GM18873 (cell line): ENCODE measurements at regions not wholly inside any gene's neighbourhood (a gene's known extent, or its start where the extent isn't known, plus 50 kb on each side); places are given as distances from the start of the nearest gene placed in this dataset.
A peak's percentile ranks its signal among the peaks of the same experiment; 100 is the strongest.

Source experiments
- ATAC-seq: cut with Tn5 transposase; IDR thresholded peaks from one replicate; pipeline ENCODE4 v1.9.1; 2021; ENCODE audit warnings: mild to moderate bottlenecking, moderate library complexity, moderate number of reproducible peaks; ENCODE audit not compliant: unreplicated experiment, low FRiP score

- ATAC-seq = no peak
These were observed 222.8 kb upstream of the TLE3 start for GRCh38 chr15:70320482-70320881.

- ATAC-seq = no peak
These were observed 222.4 kb upstream of the TLE3 start for GRCh38 chr15:70320077-70320476.

- no peak for ATAC-seq
These were observed 221.7 kb upstream of the TLE3 start for GRCh38 chr15:70319466-70319865.

GRCh38 chr15:70318594-70319465, 221.1 kb upstream of the TLE3 start:
- no peak for ATAC-seq

- ATAC-seq = no peak
These were observed 218.4 kb upstream of the TLE3 start for GRCh38 chr15:70316059-70316600.

GRCh38 chr15:70315431-70315830, 217.7 kb upstream of the TLE3 start:
- no peak for ATAC-seq

- no peak for ATAC-seq
These were observed 217.0 kb upstream of the TLE3 start for GRCh38 chr15:70314688-70315087.

GRCh38 chr15:70314018-70314354, 216.3 kb upstream of the TLE3 start:
- no peak for ATAC-seq

- ATAC-seq = no peak
These were observed 215.6 kb upstream of the TLE3 start for GRCh38 chr15:70313099-70314017.

GRCh38 chr15:70311821-70312220, 214.1 kb upstream of the TLE3 start:
- no peak for ATAC-seq

GRCh38 chr15:70309716-70310115, 212.0 kb upstream of the TLE3 start:
- ATAC-seq = no peak

GRCh38 chr15:70308735-70309434, 211.2 kb upstream of the TLE3 start:
- ATAC-seq = no peak

- ATAC-seq = no peak
These were observed 210.5 kb upstream of the TLE3 start for GRCh38 chr15:70308011-70308734.

GRCh38 chr15:70306582-70306981, 208.9 kb upstream of the TLE3 start:
- ATAC-seq = no peak

GRCh38 chr15:70306081-70306480, 208.4 kb upstream of the TLE3 start:
- ATAC-seq = no peak

- no peak for ATAC-seq
These were observed 206.3 kb upstream of the TLE3 start for GRCh38 chr15:70303981-70304380.

GRCh38 chr15:70302360-70302759, 204.6 kb upstream of the TLE3 start:
- ATAC-seq = no peak

- no peak for ATAC-seq
These were observed 203.7 kb upstream of the TLE3 start for GRCh38 chr15:70301396-70301795.

- peak; percentile 94 for ATAC-seq
These were observed 202.5 kb upstream of the TLE3 start for GRCh38 chr15:70299931-70300869.
